HepG2 (cell line): ENCODE measurements at regions not wholly inside any gene's neighbourhood (a gene's known extent, or its start where the extent isn't known, plus 50 kb on each side); places are given as distances from the start of the nearest gene placed in this dataset.

ENCODE experiments used
- ARNTL ChIP-seq: sonication (generic); formaldehyde crosslinking; IDR thresholded peaks from 2 replicates; pipeline ENCODE4 v1.4.0; 2020; ENCODE audit warnings: mild to moderate bottlenecking, missing genetic modification reagents
- GABPB1 ChIP-seq: IDR thresholded peaks from 2 replicates; pipeline ENCODE4 v1.6.1; 2016; ENCODE audit warnings: mild to moderate bottlenecking, missing genetic modification reagents, moderate library complexity, missing compliant biosample characterization
- NFKBIZ ChIP-seq: IDR thresholded peaks from 2 replicates; pipeline ENCODE4 v1.6.1; 2018; ENCODE audit warnings: missing genetic modification reagents, missing compliant biosample characterization
- NR1H2 ChIP-seq: sonication (generic); formaldehyde crosslinking; IDR thresholded peaks from 2 replicates; pipeline ENCODE4 v1.8.1; 2022; ENCODE audit warnings: low read depth, missing genetic modification reagents, borderline replicate concordance
- PITX1 ChIP-seq: sonication (generic); formaldehyde crosslinking; IDR thresholded peaks from 2 replicates; pipeline ENCODE4 v1.5.1; 2020; ENCODE audit warnings: mild to moderate bottlenecking, missing genetic modification reagents
- POLR2G ChIP-seq: fragments of 200-400 bp; formaldehyde crosslinking; IDR thresholded peaks from 2 replicates; pipeline ENCODE4 v1.6.1; 2018; ENCODE audit warnings: mild to moderate bottlenecking, low read depth, low read length, moderate library complexity
- SALL2 ChIP-seq: sonication (generic); formaldehyde crosslinking; IDR thresholded peaks from 2 replicates; pipeline ENCODE4 v1.8.1; 2023; ENCODE audit warnings: mild to moderate bottlenecking, missing genetic modification reagents, inconsistent platforms
- SP1 ChIP-seq, 2 experiments: fragments of 450-650 bp in 1 of 2; sonication (generic) in 1 of 2; formaldehyde crosslinking in 1 of 2; IDR thresholded peaks; 2 replicates each; pipeline versions ENCODE4 v1.4.0 to v1.6.1; 2016 to 2020; ENCODE audit warnings: missing genetic modification reagents in 1 of 2
- TAF1 ChIP-seq: sonication (generic); formaldehyde crosslinking; IDR thresholded peaks from 2 replicates; pipeline ENCODE4 v1.4.0; 2020; ENCODE audit warnings: missing genetic modification reagents
- TEF ChIP-seq: sonication (generic); formaldehyde crosslinking; IDR thresholded peaks from 2 replicates; pipeline ENCODE4 v1.5.0; 2020; ENCODE audit warnings: missing genetic modification reagents
- THRA ChIP-seq: sonication (generic); formaldehyde crosslinking; IDR thresholded peaks from 2 replicates; pipeline ENCODE4 v1.4.0; 2020; ENCODE audit warnings: missing genetic modification reagents, borderline replicate concordance
- ZBTB44 ChIP-seq: sonication (generic); formaldehyde crosslinking; IDR thresholded peaks from 2 replicates; pipeline ENCODE4 v1.4.0; 2020; ENCODE audit warnings: missing genetic modification reagents
- ZBTB8A ChIP-seq: sonication (generic); formaldehyde crosslinking; IDR thresholded peaks from 2 replicates; pipeline ENCODE4 v1.4.0; 2020; ENCODE audit warnings: mild to moderate bottlenecking, low read depth, missing genetic modification reagents, borderline replicate concordance
- ZFP37 ChIP-seq: sonication (generic); formaldehyde crosslinking; IDR thresholded peaks from 2 replicates; pipeline ENCODE4 v1.4.0; 2020; ENCODE audit warnings: missing genetic modification reagents, borderline replicate concordance
- ZKSCAN5 ChIP-seq: sonication (generic); formaldehyde crosslinking; IDR thresholded peaks from 2 replicates; pipeline ENCODE4 v1.5.1; 2020; ENCODE audit warnings: mild to moderate bottlenecking, missing genetic modification reagents
- ZNF354B ChIP-seq: sonication (generic); formaldehyde crosslinking; IDR thresholded peaks from 2 replicates; pipeline ENCODE4 v1.8.0; 2022; ENCODE audit warnings: mild to moderate bottlenecking, missing genetic modification reagents
- ZNF747 ChIP-seq: sonication (generic); formaldehyde crosslinking; IDR thresholded peaks from 2 replicates; pipeline ENCODE4 v1.8.1; 2023; ENCODE audit warnings: missing genetic modification reagents, mild to moderate bottlenecking, borderline replicate concordance
- ZNF776 ChIP-seq: sonication (generic); formaldehyde crosslinking; IDR thresholded peaks from 2 replicates; pipeline ENCODE4 v1.4.0; 2020; ENCODE audit warnings: mild to moderate bottlenecking, missing genetic modification reagents
- ZNF784 ChIP-seq: sonication (generic); formaldehyde crosslinking; IDR thresholded peaks from 2 replicates; pipeline ENCODE4 v1.5.1; 2020; ENCODE audit warnings: missing genetic modification reagents, mild to moderate bottlenecking, borderline replicate concordance
- TF ChIP-seq, protein P1 (sequence below): sonication (generic); formaldehyde crosslinking; IDR thresholded peaks from 2 replicates; pipeline ENCODE4 v1.4.0; 2020; ENCODE audit warnings: mild to moderate bottlenecking, low read depth, missing genetic modification reagents
- TF ChIP-seq, protein P2 (sequence below): IDR thresholded peaks from 2 replicates; pipeline ENCODE4 v1.6.1; 2016; ENCODE audit warnings: low read depth, borderline replicate concordance
- TF ChIP-seq, protein P3 (sequence below): sonication (generic); formaldehyde crosslinking; IDR thresholded peaks from 2 replicates; pipeline ENCODE4 v1.4.0; 2020; ENCODE audit warnings: mild to moderate bottlenecking, missing genetic modification reagents
- TF ChIP-seq, protein P4 (sequence below): IDR thresholded peaks from 2 replicates; pipeline ENCODE4 v1.6.1; 2016

DNA sequence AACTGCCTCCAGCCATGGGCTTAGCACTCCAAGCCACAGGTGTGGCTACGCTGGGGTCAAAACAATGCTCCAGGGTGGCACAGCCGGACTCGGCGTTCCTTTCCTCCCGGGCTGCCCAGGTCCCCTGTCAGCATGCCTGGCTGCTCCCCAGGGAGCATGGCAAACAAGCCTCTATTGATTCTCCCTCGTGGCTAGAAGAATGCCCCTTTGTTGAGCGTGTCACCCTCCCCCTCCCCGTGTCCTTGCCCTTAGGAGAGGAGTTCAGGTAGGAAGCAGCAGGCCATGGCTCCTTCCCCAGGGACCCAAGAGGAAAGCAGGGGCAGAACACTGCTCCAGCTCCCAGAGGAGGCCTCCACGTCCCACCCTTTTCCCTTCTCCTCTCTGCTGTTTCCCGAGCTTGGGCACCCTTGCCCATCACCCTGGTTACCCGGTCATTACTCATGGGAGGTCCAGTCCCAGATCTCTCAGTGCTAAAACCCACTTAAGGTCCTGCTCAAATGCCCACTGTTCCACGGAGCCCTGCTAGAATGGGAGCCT, 57.4 kb upstream of the CITED4 start (continued):
- TF ChIP-seq THRA (CRISPR knock-in tag) (peak; percentile 98), ZBTB44 (CRISPR knock-in tag) (no peak), ZKSCAN5 (no peak), PITX1 (CRISPR knock-in tag) (peak; percentile 43; the same call in 1 of the 2 replicates), ZNF776 (CRISPR knock-in tag) (0 out of 2 replicates have a peak, but pooled peaks have one; percentile 45), SP1 (IDR thresholded peaks at IDR 0.05) (no peak), SP1 (CRISPR knock-in tag; IDR thresholded peaks at IDR 0.05) (peak; percentile 40; the same call in 1 of the 2 replicates), POLR2G (peak; percentile 77; the same call in 1 of the 2 replicates), ZNF354B (CRISPR knock-in tag) (no peak), SALL2 (CRISPR knock-in tag) (0 out of 2 replicates have a peak, but pooled peaks have one; percentile 53), TAF1 (CRISPR knock-in tag) (peak; percentile 41; the same call in 1 of the 2 replicates), ZBTB8A (no peak), ARNTL (CRISPR knock-in tag) (peak; percentile 86; the same call in 1 of the 2 replicates), NFKBIZ (CRISPR knock-in tag) (peak; percentile 91; the same call in 1 of the 2 replicates), TEF (CRISPR knock-in tag) (no peak), GABPB1 (CRISPR knock-in tag) (peak; percentile 55; the same call in 1 of the 2 replicates), ZNF747 (peak; percentile 82), ZFP37 (CRISPR knock-in tag) (peak; percentile 58; the same call in 1 of the 2 replicates), NR1H2 (CRISPR knock-in tag) (0 out of 2 replicates have a peak, but pooled peaks have one; percentile 32), ZNF784 (CRISPR knock-in tag) (0 out of 2 replicates have a peak, but pooled peaks have one; percentile 38)
- TF ChIP-seq, protein P1, sequence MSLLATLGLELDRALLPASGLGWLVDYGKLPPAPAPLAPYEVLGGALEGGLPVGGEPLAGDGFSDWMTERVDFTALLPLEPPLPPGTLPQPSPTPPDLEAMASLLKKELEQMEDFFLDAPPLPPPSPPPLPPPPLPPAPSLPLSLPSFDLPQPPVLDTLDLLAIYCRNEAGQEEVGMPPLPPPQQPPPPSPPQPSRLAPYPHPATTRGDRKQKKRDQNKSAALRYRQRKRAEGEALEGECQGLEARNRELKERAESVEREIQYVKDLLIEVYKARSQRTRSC (CRISPR knock-in tag): peak; percentile 91; the same call in 1 of the 2 replicates
- TF ChIP-seq, protein P2, sequence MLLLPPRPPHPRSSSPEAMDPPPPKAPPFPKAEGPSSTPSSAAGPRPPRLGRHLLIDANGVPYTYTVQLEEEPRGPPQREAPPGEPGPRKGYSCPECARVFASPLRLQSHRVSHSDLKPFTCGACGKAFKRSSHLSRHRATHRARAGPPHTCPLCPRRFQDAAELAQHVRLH (CRISPR knock-in tag): peak; percentile 84; the same call in 1 of the 2 replicates
- TF ChIP-seq, protein P3, sequence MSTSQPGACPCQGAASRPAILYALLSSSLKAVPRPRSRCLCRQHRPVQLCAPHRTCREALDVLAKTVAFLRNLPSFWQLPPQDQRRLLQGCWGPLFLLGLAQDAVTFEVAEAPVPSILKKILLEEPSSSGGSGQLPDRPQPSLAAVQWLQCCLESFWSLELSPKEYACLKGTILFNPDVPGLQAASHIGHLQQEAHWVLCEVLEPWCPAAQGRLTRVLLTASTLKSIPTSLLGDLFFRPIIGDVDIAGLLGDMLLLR (CRISPR knock-in tag): 0 out of 2 replicates have a peak, but pooled peaks have one; percentile 57
- TF ChIP-seq, protein P4, sequence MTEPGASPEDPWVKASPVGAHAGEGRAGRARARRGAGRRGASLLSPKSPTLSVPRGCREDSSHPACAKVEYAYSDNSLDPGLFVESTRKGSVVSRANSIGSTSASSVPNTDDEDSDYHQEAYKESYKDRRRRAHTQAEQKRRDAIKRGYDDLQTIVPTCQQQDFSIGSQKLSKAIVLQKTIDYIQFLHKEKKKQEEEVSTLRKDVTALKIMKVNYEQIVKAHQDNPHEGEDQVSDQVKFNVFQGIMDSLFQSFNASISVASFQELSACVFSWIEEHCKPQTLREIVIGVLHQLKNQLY: peak; percentile 95
